DOHH2 (cell line): ENCODE measurements at regions not wholly inside any gene's neighbourhood (a gene's known extent, or its start where the extent isn't known, plus 50 kb on each side); places are given as distances from the start of the nearest gene placed in this dataset.

Experiments
- H3F3A ChIP-seq: fragments of 200-600 bp; sonication (generic), shearing (Covaris generic); 2 replicates; pipeline ENCODE4 v1.6.0; 2016; ENCODE audit warnings: antibody characterized with exemption, mild to moderate bottlenecking; ENCODE audit not compliant: control insufficient read depth, insufficient read depth
- H3K27ac ChIP-seq: fragments of 200-600 bp; sonication (generic); 2 replicates; pipeline ENCODE4 v1.5.1; 2014; ENCODE audit warnings: low read depth, mild to moderate bottlenecking, low read length, moderate library complexity
- H3K27me3 ChIP-seq: fragments of 200-600 bp; sonication (generic); 2 replicates; pipeline ENCODE4 v1.6.1; 2014; ENCODE audit warnings: mild to moderate bottlenecking, low read length, mixed read lengths; ENCODE audit not compliant: control insufficient read depth
- H3K36me3 ChIP-seq: fragments of 200-600 bp; sonication (generic); 2 replicates; pipeline ENCODE4 v1.6.1; 2014; ENCODE audit warnings: mild to moderate bottlenecking, low read length, moderate library complexity, mixed read lengths; ENCODE audit not compliant: control insufficient read depth
- H3K4me1 ChIP-seq: fragments of 200-600 bp; sonication (generic); 2 replicates; pipeline ENCODE4 v1.6.1; 2014; ENCODE audit warnings: mild to moderate bottlenecking, low read length, mixed read lengths; ENCODE audit not compliant: control insufficient read depth
- H3K4me2 ChIP-seq: fragments of 200-600 bp; sonication (generic); 2 replicates; pipeline ENCODE4 v1.6.0; 2014; ENCODE audit warnings: mild to moderate bottlenecking, low read length, moderate library complexity
- H3K4me3 ChIP-seq: fragments of 200-600 bp; sonication (generic); 2 replicates; pipeline ENCODE4 v1.5.1; 2014; ENCODE audit warnings: mild to moderate bottlenecking, low read length, mixed read lengths
- H3K79me2 ChIP-seq: fragments of 200-600 bp; sonication (generic); 2 replicates; pipeline ENCODE4 v1.6.1; 2014; ENCODE audit warnings: mild to moderate bottlenecking, low read length, mixed read lengths; ENCODE audit not compliant: control insufficient read depth
- H3K9me2 ChIP-seq: fragments of 200-600 bp; sonication (generic); replicated peaks from 2 replicates; pipeline ENCODE4 v1.6.1; 2014; ENCODE audit warnings: mild to moderate bottlenecking, low read length, mixed read lengths; ENCODE audit not compliant: control insufficient read depth
- H3K9me3 ChIP-seq: fragments of 200-600 bp; sonication (generic); 2 replicates; pipeline ENCODE4 v1.6.1; 2014; ENCODE audit warnings: antibody characterized with exemption, low read length, mixed read lengths; ENCODE audit not compliant: control insufficient read depth, insufficient read depth
- H4K20me1 ChIP-seq: fragments of 200-600 bp; sonication (generic); 2 replicates; pipeline ENCODE4 v1.6.0; 2014; ENCODE audit warnings: low read depth, mild to moderate bottlenecking, antibody characterized with exemption, low read length, moderate library complexity; ENCODE audit not compliant: control insufficient read depth, insufficient read depth
- EZH2phosphoT487 ChIP-seq: fragments of 200-600 bp; sonication (generic); IDR thresholded peaks from 2 replicates; pipeline ENCODE4 v1.6.1; 2017; ENCODE audit warnings: borderline replicate concordance, mild to moderate bottlenecking, antibody characterized with exemption, low read length, moderate library complexity, mixed read lengths
- TF ChIP-seq, protein P1 (sequence below): fragments of 200-600 bp; sonication (generic); IDR thresholded peaks from one replicate; pipeline ENCODE4 v1.5.1; 2014; ENCODE audit warnings: antibody characterized with exemption, mild to moderate bottlenecking, low read depth, low read length; ENCODE audit not compliant: poor library complexity, severe bottlenecking

DNA sequence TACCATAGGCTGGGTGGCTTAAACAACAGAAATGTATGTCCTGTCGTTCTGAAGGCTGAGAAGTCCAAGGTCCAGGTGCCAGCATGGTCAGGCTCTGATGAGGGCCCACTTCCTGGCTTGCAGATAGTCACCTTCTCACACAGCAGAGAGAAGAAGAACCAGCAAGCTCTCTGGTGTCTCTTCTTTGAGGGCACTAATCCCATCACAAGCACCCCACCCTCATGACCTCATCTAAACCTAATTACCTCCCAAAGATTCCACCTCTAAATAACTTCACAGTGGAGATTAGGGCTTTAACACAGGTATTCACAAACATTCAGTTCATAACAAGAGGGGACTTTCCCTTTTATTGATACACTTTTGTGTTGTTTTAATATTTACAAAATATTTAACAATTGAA is 61.1 kb downstream of the RIN2 start:
- no peak overlapping the region for H3K4me3 ChIP-seq
- H3K4me1 ChIP-seq = peaks cover 14% of the 10 kb centered on the region

DNA sequence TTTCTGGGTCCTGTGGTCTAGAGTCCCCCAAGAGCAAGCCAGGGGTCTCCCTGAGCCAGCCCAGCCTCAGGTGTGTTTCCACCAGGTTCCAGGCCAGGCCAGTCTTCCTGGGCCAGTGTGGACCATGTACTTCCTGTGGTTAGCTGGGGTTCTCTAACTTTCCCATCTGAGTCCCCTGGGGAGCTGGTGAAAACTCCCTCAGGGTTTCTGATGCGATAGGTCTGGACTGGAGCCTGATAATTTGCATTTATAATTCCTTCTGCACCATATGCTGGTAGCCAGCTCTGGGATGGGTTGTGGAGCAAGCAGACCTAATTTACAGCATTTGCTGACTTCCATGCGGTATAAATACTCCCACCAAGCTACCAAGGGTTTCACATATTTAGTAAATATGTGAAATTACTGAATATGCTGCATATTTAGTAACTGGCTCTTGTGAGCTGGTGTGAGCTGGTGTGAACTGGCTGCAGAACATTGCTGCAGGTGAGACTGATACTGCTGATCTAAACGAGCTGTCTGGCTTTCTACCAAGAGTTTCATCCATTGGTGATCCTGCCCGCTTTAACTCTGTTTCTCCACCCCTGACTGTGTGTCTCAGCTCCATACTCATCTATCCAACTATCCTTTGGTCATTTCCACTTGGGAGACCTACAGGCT is 62.6 kb downstream of the RIN2 start:
- H3K4me3 ChIP-seq = no peak overlapping the region
- H3K4me1 ChIP-seq = peaks cover 8% of the 10 kb centered on the region
- H4K20me1 ChIP-seq = no peaks in the 10 kb centered on the region
- H3K27me3 ChIP-seq = peaks cover 20% of the 10 kb centered on the region
- H3K36me3 ChIP-seq = no peaks in the 10 kb centered on the region
- no peak overlapping the region for H3K27ac ChIP-seq
- H3K9me3 ChIP-seq = no peaks in the 10 kb centered on the region
- no peaks in the 10 kb centered on the region for H3K9me2 ChIP-seq
- no peak overlapping the region for H3K4me2 ChIP-seq
- TF ChIP-seq, protein P1, sequence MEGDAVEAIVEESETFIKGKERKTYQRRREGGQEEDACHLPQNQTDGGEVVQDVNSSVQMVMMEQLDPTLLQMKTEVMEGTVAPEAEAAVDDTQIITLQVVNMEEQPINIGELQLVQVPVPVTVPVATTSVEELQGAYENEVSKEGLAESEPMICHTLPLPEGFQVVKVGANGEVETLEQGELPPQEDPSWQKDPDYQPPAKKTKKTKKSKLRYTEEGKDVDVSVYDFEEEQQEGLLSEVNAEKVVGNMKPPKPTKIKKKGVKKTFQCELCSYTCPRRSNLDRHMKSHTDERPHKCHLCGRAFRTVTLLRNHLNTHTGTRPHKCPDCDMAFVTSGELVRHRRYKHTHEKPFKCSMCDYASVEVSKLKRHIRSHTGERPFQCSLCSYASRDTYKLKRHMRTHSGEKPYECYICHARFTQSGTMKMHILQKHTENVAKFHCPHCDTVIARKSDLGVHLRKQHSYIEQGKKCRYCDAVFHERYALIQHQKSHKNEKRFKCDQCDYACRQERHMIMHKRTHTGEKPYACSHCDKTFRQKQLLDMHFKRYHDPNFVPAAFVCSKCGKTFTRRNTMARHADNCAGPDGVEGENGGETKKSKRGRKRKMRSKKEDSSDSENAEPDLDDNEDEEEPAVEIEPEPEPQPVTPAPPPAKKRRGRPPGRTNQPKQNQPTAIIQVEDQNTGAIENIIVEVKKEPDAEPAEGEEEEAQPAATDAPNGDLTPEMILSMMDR = no peak
- TF ChIP-seq EZH2phosphoT487 = no peak
- H3K79me2 ChIP-seq = no peaks in the 10 kb centered on the region
- H3F3A ChIP-seq = no peaks in the 10 kb centered on the region

More for the DNA sequence above, 61.1 kb downstream of the RIN2 start:
- no peak overlapping the region for H3K27ac ChIP-seq
- no peaks in the 10 kb centered on the region for H4K20me1 ChIP-seq
- H3K4me2 ChIP-seq = no peak overlapping the region
- TF ChIP-seq, protein P1 = no peak
- no peak for TF ChIP-seq EZH2phosphoT487
- no peaks in the 10 kb centered on the region for H3K9me2 ChIP-seq
- no peaks in the 10 kb centered on the region for H3K79me2 ChIP-seq
- peaks cover 19% of the 10 kb centered on the region for H3K27me3 ChIP-seq
- no peaks in the 10 kb centered on the region for H3K36me3 ChIP-seq
- H3K9me3 ChIP-seq = no peaks in the 10 kb centered on the region
- H3F3A ChIP-seq = no peaks in the 10 kb centered on the region

DNA sequence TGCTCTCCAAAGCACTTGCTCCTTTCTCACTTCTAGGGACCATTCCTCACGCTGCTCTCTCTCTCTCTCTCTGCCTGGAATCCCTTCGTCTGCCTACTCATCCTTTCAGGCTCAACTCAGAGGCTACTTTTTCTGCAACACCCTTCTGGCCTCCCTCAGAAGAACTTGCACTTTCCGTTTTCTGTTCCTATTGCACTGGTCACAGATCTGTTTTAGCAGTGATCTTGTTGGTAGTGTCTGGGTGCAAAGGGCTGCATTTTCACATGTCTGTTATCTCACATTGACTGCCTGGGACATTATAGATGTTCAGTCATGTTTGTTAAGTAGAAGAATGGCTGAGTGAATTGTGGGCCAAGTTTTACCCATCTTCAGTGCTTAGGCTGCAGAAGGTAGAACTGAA is 63.5 kb downstream of the RIN2 start:
- TF ChIP-seq EZH2phosphoT487 = no peak
- TF ChIP-seq, protein P1 = no peak
- Histone ChIP-seq H3K4me2 (no peak overlapping the region), H3K9me3 (no peaks in the 10 kb centered on the region), H3K27me3 (peaks cover 11% of the 10 kb centered on the region), H3K4me3 (no peak overlapping the region), H3K27ac (no peak overlapping the region), H3F3A (no peaks in the 10 kb centered on the region), H3K4me1 (peaks cover 5% of the 10 kb centered on the region), H3K9me2 (no peaks in the 10 kb centered on the region), H3K79me2 (no peaks in the 10 kb centered on the region), H4K20me1 (no peaks in the 10 kb centered on the region), H3K36me3 (no peaks in the 10 kb centered on the region)
